ENCODE measurements at regions not wholly inside any gene's neighbourhood (a gene's known extent, or its start where the extent isn't known, plus 50 kb on each side); places are given as distances from the start of the nearest gene placed in this dataset.

GRCh38 chr9:129335464-129336129, 157.5 kb upstream of the IER5L start:
- no peak for DNase-seq (ENCODE audit: extremely low read depth, low read depth)
- H3K4me3 ChIP-seq (replicated peaks; ENCODE audit: low read depth, low read length): no peak overlapping the region
- TF ChIP-seq CTCF (IDR thresholded peaks at IDR 0.05; ENCODE audit: low read depth, low read length, missing control alignments): no peak

- peak; percentile 76 for DNase-seq (ENCODE audit: extremely low read depth, low read depth)
- TF ChIP-seq CTCF (IDR thresholded peaks at IDR 0.05; ENCODE audit: low read depth, low read length, missing control alignments): no peak
- no peak overlapping the region; the same call in 1 of the 2 replicates for H3K4me3 ChIP-seq (replicated peaks; ENCODE audit: low read depth, low read length)
Observed at GRCh38 chr9:129334105-129334935, 156.3 kb upstream of the IER5L start.

GRCh38 chr9:129333617-129334104, 155.6 kb upstream of the IER5L start:
- no peak for TF ChIP-seq CTCF (IDR thresholded peaks at IDR 0.05; ENCODE audit: low read depth, low read length, missing control alignments)
- DNase-seq (ENCODE audit: extremely low read depth, low read depth): peak; percentile 38
- no peak overlapping the region for H3K4me3 ChIP-seq (replicated peaks; ENCODE audit: low read depth, low read length)

- TF ChIP-seq CTCF (IDR thresholded peaks at IDR 0.05; ENCODE audit: low read depth, low read length, missing control alignments): no peak
- DNase-seq (ENCODE audit: extremely low read depth, low read depth): no peak
- no peak overlapping the region for H3K4me3 ChIP-seq (replicated peaks; ENCODE audit: low read depth, low read length)
Observed at GRCh38 chr9:129332581-129332980, 154.5 kb upstream of the IER5L start.

- H3K4me3 ChIP-seq (replicated peaks; ENCODE audit: low read depth, low read length): no peak overlapping the region
- DNase-seq (ENCODE audit: extremely low read depth, low read depth): no peak
- TF ChIP-seq CTCF (IDR thresholded peaks at IDR 0.05; ENCODE audit: low read depth, low read length, missing control alignments): no peak
Observed at GRCh38 chr9:129331772-129332500, 153.9 kb upstream of the IER5L start.

- no peak for TF ChIP-seq CTCF (IDR thresholded peaks at IDR 0.05; ENCODE audit: low read depth, low read length, missing control alignments)
- no peak overlapping the region for H3K4me3 ChIP-seq (replicated peaks; ENCODE audit: low read depth, low read length)
- DNase-seq (ENCODE audit: extremely low read depth, low read depth): no peak
Observed at GRCh38 chr9:129331493-129331765, 153.4 kb upstream of the IER5L start.

Data from HFF-Myc (cell line).